NCI-H748 treated with DMSO at 0.1 percent for 48 hours (cell line): ENCODE measurements at regions not wholly inside any gene's neighbourhood (a gene's known extent, or its start where the extent isn't known, plus 50 kb on each side); places are given as distances from the start of the nearest gene placed in this dataset.

Experiments
- DNase-seq: peaks from one replicate; lab custom pipeline; 2025; lab: John Stamatoyannopoulos, UW

DNA sequence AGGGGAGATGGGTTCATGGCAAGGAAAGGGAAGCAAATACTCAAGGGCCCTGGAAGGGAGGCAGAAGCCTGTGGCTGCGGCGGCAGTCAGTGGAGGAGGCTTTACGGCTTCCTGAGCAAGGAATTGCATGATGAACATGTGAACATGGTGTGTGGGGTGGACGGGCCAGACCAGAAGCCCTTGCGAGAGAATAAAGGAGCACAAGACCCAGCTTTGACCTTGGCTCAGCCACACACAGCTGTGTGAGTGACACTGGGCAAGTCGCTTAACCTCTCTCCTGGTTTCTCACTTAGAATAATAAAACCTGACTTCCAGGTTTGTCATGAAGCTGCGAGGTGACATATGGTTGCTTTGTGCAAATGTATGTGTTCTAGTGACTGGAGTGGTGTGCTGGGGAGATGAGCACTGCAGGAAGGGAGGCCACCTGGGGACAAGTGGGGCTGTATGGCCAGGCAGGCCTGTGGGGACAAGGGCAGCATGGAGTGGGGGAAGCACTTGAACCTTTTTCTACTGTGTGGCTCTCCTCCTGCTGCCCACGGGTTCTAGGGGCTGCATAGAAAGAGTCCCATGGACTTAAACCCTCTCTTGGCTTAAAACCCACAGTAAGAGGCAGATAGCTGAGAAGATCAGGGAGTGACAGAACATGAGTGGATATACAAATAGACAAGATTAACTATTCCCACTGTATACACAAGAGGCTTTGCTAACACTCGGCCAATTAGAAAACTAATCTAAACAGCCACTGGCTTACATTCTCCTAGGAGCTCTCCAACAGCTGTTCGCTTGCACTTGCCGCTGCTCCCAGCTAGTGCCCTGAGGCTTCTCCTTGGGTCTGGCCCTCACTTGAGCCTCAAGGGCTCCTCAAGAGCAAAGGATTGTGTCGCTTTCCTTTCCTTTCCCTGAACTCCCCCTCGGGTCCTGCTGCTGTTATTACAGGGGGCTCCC is 67.3 kb upstream of the CDON start:
- no peak for DNase-seq

DNA sequence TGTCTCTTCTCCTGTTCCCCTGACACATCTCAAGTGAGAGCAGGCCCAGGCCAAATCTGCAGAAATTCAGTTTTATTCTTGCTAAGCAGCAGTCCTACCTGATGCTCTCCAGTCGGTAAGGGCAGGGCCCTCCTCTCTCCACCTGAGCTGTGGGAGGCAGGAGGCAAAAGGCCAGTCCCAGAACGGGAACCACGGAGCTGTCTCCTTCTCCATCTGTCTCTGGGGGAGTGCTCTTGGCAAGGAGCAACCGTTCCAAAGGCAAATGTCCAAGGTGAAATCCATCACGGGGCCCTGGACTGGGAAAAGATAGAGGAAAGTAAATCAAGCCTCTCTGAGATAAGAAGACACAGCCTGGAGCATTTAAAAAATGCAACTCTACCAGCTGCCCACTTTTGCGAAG is 65.2 kb upstream of the CDON start:
- DNase-seq: no peak

DNA sequence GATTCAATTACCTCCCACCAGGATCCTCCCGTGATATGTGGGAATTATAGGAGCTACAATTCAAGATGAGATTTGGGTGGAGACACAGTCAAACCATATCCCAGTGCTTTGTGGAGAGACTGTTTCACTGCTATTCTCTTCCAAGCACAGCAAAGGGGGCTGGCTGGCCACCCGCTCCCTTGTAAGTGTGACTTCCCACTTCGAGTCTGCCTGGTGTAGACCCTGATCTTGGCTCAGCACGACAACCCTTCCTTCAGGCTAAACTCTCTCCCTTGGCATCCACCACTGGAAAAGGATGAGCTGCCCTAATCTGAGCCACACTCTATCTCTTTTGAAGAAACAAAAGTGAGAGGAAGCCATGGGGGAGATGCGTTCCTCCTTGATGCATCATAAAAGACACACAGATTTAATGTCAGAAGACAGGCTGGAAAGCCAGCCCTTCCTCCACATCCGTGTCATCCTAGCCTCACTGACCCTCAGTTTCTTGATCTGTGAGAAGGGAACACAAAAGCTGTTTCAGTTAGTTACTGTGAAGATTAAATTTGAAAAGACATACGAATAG is 64.7 kb upstream of the CDON start:
- no peak for DNase-seq

DNA sequence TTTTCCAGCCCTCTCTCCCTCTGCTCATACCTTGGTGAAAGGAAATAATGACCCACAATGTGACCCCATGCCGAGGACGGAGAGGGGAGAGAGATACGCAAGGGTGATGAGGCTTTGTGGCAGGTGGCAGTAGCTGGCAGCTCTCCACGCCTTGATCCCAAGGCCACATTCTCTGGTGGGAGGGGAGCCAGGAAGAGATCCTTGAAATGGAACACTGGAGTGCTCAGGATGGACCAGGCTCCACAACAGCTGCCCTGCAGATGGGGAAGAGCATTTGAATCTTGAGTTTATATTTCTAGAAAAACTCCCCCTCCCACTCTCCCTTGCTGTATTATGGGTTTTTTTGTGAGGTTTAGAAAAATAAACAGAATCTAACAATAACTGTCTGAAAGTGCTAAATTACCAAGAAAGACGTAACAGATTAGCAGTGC is 61.6 kb upstream of the CDON start:
- no peak for DNase-seq

DNA sequence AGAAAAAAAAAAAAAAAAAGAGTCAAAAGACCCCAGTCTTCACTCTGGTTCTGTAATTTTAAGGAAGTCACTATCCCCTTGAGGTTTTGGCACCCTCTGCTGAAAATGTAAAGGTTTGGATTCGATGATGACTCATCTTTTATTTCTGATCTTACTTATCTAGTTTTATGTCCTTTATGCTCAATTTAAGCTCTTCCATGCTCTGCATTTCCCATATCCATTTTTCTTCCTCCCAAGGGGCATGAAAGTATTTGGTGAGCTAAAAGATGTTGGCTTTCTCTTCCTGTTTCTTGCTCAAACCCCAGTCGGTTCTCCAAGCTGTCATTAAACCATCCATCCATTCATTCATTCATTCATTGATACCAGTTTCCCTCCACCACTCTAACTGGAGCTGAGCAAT is 61.0 kb upstream of the CDON start:
- no peak for DNase-seq

DNA sequence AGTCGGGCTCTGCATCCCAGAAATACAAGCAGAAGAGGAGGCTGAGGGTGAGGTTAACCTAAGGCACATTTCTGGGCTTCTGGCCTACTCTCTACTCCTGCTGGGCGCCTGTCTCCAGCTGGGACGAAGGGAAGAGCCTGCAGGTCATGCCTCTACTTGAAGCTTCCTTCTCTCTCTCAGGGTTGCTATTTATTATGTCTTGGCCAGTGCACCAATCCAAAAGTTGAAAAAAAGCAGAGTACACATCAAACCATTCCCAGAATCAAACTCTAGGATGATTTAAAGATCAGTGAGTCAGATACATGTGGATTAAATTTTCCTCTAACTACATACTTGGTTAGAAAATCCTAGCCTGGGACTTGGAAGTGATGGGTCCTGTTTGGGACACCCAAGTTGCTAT is 60.2 kb upstream of the CDON start:
- DNase-seq: no peak

DNA sequence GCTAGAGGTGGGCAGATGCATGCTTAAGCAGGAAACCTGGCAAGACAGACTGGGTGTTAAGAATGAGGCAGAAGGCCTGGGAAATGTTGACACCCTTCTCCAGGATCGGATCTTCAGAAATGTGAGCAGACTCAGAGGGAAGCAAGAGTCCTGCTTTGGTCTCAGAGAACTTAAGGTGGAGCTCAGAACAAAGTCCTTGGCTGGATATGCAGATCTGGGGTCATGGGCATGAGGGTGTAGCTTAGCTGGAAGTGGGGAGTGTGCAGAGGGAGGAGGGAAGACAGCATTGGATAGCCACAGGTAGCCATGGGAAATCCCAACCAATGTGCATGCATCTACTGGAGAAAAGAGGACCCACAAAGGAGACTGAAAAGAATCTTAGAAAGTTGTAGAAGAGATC is 58.6 kb upstream of the CDON start:
- no peak for DNase-seq

DNA sequence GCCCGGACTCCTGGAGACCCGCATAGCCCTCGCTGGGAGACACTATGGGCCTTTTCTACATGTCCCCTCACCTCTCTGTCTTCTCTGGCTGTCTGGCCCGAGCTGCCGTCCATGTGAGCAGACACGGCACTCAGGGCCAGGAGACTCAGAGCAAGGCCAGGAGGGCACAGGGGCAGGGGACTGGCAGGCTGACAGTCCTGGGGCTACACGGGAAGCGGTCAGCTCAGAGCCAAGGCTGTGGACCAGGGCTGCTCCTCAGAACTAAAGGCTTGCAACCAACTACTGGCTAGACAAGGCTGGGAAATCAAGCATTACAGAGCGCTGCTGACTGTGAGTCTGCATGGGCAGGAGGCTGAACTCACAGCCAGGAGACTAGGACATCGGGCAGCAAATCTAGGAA is 56.1 kb upstream of the CDON start:
- no peak for DNase-seq

DNA sequence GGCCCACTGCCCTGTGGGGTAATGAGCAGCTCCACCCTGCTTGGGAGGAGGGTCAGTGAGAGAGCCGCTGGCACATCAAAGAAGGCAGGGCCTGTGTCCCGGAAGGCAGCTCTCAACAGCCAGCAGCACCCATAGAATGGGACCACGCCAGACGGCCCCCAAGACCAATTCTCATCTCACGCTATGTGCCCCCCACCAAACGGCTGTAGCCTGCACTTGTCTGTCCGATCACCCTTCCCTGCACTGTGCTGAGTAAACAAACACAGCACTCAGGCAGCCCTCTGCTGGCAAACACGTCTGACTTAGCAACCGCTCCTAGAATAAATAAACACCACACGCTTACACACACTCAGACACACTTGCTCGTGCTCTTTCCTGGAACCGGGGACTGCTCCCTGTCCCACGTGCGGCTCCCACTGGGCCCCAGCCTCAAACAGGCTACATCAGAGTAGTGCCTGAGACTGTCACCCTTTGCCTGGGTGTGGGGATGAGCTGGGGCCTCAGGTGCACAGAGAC is 53.2 kb upstream of the CDON start:
- DNase-seq: peak; percentile 87

DNA sequence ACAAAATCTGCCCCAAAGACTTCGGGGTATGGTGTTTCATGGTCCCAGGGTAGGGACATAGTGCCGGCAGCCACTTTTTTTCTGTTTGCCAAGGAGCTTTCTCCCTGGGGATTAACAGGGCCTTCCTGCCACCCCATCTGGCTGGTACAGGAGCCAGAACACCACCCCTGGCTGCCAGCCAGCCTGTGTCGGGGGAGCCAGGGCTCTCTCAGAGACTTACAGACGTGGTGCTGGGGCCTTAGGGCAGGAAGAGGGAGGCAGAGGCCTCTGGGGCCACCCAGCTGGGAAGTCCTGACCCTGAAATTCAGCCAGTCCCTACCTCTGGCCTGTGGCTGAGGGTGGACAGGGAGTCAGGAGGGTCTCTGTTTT is 52.4 kb upstream of the CDON start:
- DNase-seq: no peak

DNA sequence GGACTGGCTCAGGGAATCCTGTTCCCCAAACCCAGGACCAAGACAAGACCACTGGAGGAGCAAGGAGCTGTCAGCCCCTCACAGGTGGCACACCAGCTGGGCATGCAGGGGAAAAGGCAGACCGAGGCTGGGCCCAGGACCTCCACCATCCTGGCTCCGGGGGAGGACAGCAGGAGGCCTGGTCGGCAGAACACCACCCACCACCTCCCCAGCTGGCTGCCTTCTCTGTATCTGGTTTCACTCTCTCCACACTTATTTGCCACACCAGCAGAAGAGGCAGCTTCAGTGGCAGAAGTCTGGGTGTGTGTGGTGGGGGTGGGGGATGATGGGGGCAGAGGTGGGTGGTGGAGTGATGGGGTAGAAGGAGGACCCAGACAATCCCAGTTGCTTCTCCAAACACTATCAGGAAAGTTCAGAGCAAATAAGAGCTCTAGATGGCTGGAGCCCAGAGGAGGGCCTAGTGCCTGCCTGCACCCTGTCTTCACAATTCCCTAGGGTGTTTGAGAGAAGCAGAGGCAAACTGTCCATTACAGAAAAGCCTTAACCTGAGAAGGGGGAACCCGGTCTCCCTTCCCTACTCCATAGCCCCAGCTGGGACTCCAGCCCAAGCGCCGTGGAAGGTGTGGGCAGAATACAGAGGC is 51.9 kb upstream of the CDON start:
- DNase-seq: no peak

DNA sequence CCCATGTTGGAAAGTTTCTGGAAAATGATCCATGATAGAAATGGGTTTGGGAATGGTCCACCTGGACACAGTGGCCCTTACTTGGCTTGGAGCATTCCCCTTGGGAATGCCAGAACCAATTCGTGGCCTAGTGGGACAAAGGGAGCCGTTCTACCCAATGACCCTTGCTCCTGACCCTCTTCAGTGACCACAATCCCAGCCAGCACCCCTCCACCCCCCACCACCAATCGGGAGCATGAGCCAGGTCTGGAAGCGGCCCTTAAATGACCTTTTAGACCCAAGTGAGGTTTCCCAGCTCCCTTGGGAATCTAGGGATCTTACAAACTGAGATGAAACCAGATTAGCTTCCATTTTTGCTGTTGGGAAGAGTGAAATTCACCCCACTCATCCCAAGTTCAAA is 51.3 kb upstream of the CDON start:
- DNase-seq: no peak

DNA sequence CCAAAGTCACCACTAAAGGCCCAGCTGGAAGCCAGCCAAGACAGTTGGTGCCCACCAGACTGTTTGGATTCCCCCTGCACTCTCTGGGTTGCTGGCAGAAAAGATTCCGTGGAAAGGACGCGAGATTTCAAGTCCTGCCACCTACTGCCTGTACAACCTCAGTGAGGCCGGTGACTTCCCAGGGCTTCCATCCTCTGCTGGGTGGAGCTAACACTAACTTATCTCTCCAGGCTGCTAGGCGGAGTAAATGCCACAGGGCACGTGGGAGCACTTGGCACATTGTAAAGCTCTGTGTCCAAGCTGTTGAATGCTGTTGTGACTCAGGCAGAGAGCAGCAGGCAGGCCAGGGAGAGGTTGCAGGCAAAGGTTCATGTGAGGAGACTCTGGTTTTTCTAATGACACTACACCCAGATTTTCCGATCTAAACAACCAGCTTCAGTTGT is 50.9 kb upstream of the CDON start:
- no peak for DNase-seq

DNA sequence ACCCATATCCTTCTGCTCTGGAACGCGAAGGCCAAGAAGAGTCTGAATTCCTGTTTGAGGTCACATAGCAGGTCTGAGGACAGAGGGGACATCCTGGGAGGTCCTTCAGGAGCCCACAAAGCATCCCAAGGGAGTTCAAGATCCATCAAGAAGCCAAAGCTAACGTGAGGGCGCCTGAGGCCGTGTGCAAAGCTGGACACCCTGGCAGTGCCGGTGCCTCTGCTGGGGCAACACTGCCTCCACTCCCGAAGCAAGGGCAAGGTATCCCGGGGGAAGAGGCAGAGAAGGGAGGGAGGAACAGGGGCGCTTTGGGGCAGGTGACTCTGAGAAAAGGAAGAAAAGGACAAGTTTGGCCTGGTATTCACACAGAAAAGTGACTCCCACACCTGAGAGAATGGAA is 50.3 kb upstream of the CDON start:
- DNase-seq: no peak

DNA sequence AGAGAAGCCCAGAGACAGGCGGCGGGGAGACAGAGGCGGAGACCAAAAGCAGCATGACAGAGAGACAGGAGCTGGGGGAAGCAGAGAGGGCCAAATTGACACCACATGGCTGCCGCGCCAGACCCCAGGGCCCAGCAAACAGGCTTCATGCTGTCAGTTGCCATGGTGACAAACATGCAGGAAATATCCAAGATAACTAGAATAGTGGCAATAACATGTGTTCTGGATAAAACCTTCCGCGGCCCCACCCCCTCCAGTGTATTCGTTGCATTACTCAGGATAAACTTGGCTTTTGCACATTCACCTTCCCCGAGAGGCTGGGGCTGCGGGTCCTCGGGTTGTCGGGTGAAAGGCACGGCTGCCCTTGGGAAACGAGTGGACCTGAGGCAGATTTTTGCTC is 49.9 kb upstream of the CDON start:
- DNase-seq: no peak
